ENCODE measurements at regions not wholly inside any gene's neighbourhood (a gene's known extent, or its start where the extent isn't known, plus 50 kb on each side); places are given as distances from the start of the nearest gene placed in this dataset.

- FAIRE-seq = peak; percentile 69
- no peak for DNase-seq (ENCODE audit: insufficient read length)
- TF ChIP-seq POLR2A (IDR thresholded peaks at IDR 0.05; ENCODE audit: low read depth, low read length) = no peak
Observed at GRCh38 chr2:181308766-181309515, 148.2 kb upstream of the ITGA4 start.

GRCh38 chr2:181309586-181309985, 147.6 kb upstream of the ITGA4 start:
- TF ChIP-seq POLR2AphosphoS5 (IDR thresholded peaks at IDR 0.05; ENCODE audit: low read depth, low read length) (no peak), POLR2A (IDR thresholded peaks at IDR 0.05; ENCODE audit: low read depth, low read length) (no peak), TAF1 (IDR thresholded peaks at IDR 0.05; ENCODE audit: borderline replicate concordance, low read depth, low read length) (no peak)
- FAIRE-seq (peak; percentile 93), DNase-seq (ENCODE audit: insufficient read length) (no peak)

- DNase-seq (ENCODE audit: insufficient read length) (no peak), FAIRE-seq (no peak)
- TF ChIP-seq POLR2A (IDR thresholded peaks at IDR 0.05; ENCODE audit: low read depth, low read length) (no peak), TAF1 (IDR thresholded peaks at IDR 0.05; ENCODE audit: borderline replicate concordance, low read depth, low read length) (no peak), POLR2AphosphoS5 (IDR thresholded peaks at IDR 0.05; ENCODE audit: low read depth, low read length) (no peak)
Observed at GRCh38 chr2:181310967-181311366, 146.2 kb upstream of the ITGA4 start.

- FAIRE-seq = no peak
- DNase-seq (ENCODE audit: insufficient read length) = no peak
- TF ChIP-seq POLR2A (IDR thresholded peaks at IDR 0.05; ENCODE audit: low read depth, low read length) = no peak
- no peak for TF ChIP-seq TAF1 (IDR thresholded peaks at IDR 0.05; ENCODE audit: borderline replicate concordance, low read depth, low read length)
- TF ChIP-seq POLR2AphosphoS5 (IDR thresholded peaks at IDR 0.05; ENCODE audit: low read depth, low read length) = no peak
Observed at GRCh38 chr2:181311837-181312236, 145.3 kb upstream of the ITGA4 start.

GRCh38 chr2:181312515-181312927, 144.7 kb upstream of the ITGA4 start:
- DNase-seq (ENCODE audit: insufficient read length) (no peak), FAIRE-seq (peak; percentile 100)
- TF ChIP-seq POLR2AphosphoS5 (IDR thresholded peaks at IDR 0.05; ENCODE audit: low read depth, low read length) (no peak), TAF1 (IDR thresholded peaks at IDR 0.05; ENCODE audit: borderline replicate concordance, low read depth, low read length) (0 out of 2 replicates have a peak, but pooled peaks have one; percentile 30), POLR2A (IDR thresholded peaks at IDR 0.05; ENCODE audit: low read depth, low read length) (peak; percentile 52; the same call in 1 of the 2 replicates)

GRCh38 chr2:181313845-181314244, 143.3 kb upstream of the ITGA4 start:
- no peak for DNase-seq (ENCODE audit: insufficient read length)
- no peak for FAIRE-seq
- TF ChIP-seq POLR2A (IDR thresholded peaks at IDR 0.05; ENCODE audit: low read depth, low read length) = no peak

- TF ChIP-seq POLR2A (IDR thresholded peaks at IDR 0.05; ENCODE audit: low read depth, low read length) = no peak
- TF ChIP-seq TAF1 (IDR thresholded peaks at IDR 0.05; ENCODE audit: borderline replicate concordance, low read depth, low read length) = no peak
- TF ChIP-seq POLR2AphosphoS5 (IDR thresholded peaks at IDR 0.05; ENCODE audit: low read depth, low read length) = no peak
- DNase-seq (ENCODE audit: insufficient read length) (no peak), FAIRE-seq (no peak)
Observed at GRCh38 chr2:181314551-181314950, 142.6 kb upstream of the ITGA4 start.

- no peak for DNase-seq (ENCODE audit: insufficient read length)
- FAIRE-seq = no peak
- TF ChIP-seq POLR2AphosphoS5 (IDR thresholded peaks at IDR 0.05; ENCODE audit: low read depth, low read length) = no peak
- no peak for TF ChIP-seq POLR2A (IDR thresholded peaks at IDR 0.05; ENCODE audit: low read depth, low read length)
- TF ChIP-seq TAF1 (IDR thresholded peaks at IDR 0.05; ENCODE audit: borderline replicate concordance, low read depth, low read length) = no peak
Observed at GRCh38 chr2:181317511-181317910, 139.7 kb upstream of the ITGA4 start.

- no peak for DNase-seq (ENCODE audit: insufficient read length)
- TF ChIP-seq POLR2A (IDR thresholded peaks at IDR 0.05; ENCODE audit: low read depth, low read length) (no peak), TAF1 (IDR thresholded peaks at IDR 0.05; ENCODE audit: borderline replicate concordance, low read depth, low read length) (no peak), POLR2AphosphoS5 (IDR thresholded peaks at IDR 0.05; ENCODE audit: low read depth, low read length) (no peak)
- FAIRE-seq = no peak
Observed at GRCh38 chr2:181318504-181319280, 138.5 kb upstream of the ITGA4 start.

- TF ChIP-seq TAF1 (IDR thresholded peaks at IDR 0.05; ENCODE audit: borderline replicate concordance, low read depth, low read length) (no peak), POLR2A (IDR thresholded peaks at IDR 0.05; ENCODE audit: low read depth, low read length) (no peak), POLR2AphosphoS5 (IDR thresholded peaks at IDR 0.05; ENCODE audit: low read depth, low read length) (no peak)
- no peak for FAIRE-seq
- no peak for DNase-seq (ENCODE audit: insufficient read length)
Observed at GRCh38 chr2:181319286-181319685, 137.9 kb upstream of the ITGA4 start.

GRCh38 chr2:181320638-181321037, 136.5 kb upstream of the ITGA4 start:
- no peak for DNase-seq (ENCODE audit: insufficient read length)
- no peak for TF ChIP-seq POLR2A (IDR thresholded peaks at IDR 0.05; ENCODE audit: low read depth, low read length)
- no peak for TF ChIP-seq POLR2AphosphoS5 (IDR thresholded peaks at IDR 0.05; ENCODE audit: low read depth, low read length)
- no peak for TF ChIP-seq TAF1 (IDR thresholded peaks at IDR 0.05; ENCODE audit: borderline replicate concordance, low read depth, low read length)
- peak; percentile 24 for FAIRE-seq

- FAIRE-seq = no peak
- no peak for DNase-seq (ENCODE audit: insufficient read length)
- TF ChIP-seq POLR2A (IDR thresholded peaks at IDR 0.05; ENCODE audit: low read depth, low read length) (no peak), TAF1 (IDR thresholded peaks at IDR 0.05; ENCODE audit: borderline replicate concordance, low read depth, low read length) (no peak), POLR2AphosphoS5 (IDR thresholded peaks at IDR 0.05; ENCODE audit: low read depth, low read length) (no peak)
Observed at GRCh38 chr2:181324912-181325311, 132.3 kb upstream of the ITGA4 start.

Data from GM12892 (cell line).